KG1 (cell line): ENCODE measurements at regions not wholly inside any gene's neighbourhood (a gene's known extent, or its start where the extent isn't known, plus 50 kb on each side); places are given as distances from the start of the nearest gene placed in this dataset.

Experiments
- DNase-seq: peaks from one replicate; lab custom pipeline; 2025; lab: John Stamatoyannopoulos, UW

GRCh38 chr4:30939684-30940083 is 219.5 kb downstream of the PCDH7 start:
- no peak for DNase-seq

DNA sequence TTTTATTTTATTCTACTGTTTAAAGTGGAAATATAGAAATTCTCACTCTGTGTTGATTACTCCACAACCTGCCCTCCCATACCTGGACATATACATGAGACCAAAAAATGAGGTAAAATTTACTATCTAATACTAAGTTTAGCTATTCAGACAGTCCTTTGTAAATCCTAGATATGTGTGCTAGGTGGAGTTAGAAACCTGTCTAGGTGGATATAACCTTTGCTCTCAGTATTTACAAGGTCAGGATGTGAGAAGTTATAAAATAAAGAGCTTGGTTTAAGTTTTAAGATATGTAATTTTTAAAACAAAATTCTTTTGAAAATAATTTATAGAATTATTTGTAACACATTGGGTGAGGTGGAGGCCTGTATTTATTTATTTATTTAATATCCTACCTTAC is 221.5 kb downstream of the PCDH7 start:
- DNase-seq, result no peak

DNA sequence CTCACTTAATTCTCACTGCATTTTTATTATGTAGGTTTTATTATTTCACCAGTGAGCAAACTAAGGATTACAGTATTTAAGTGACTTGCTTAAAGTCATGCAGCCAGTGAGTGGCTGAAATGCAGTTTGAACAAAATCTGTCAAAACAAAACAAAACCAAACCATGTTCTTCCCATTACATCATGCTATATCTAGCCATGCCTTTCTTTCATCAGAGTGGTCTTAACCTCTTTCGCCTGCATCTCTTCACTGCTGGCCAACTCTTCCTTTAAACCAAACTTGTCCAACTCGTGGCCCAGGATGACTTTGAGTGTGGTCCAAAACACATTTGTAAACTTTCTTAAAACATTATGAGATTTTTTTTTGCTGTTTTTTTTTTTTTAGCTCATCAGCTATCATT is 223.2 kb downstream of the PCDH7 start:
- DNase-seq, result no peak

DNA sequence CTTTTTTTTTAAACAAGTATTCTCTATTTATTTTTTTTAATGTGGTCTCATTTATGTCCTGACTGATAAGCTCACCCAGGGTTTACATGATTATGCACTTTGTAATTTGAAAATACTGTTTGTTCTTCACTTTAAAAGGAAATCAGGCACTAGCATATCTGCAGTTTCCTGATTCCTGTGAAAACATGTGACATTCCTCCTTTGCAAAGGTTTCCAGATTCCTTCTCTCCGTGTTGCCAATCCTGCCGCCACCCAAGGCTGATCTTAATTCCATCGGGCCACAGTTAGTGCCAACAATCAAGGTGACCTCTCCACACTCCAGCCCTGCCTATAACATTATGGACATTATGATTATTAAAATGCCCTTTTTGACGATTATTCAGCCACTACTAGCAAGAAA is 225.4 kb downstream of the PCDH7 start:
- no peak for DNase-seq

- DNase-seq, result no peak
These were observed 226.1 kb downstream of the PCDH7 start for GRCh38 chr4:30946288-30946687.

DNA sequence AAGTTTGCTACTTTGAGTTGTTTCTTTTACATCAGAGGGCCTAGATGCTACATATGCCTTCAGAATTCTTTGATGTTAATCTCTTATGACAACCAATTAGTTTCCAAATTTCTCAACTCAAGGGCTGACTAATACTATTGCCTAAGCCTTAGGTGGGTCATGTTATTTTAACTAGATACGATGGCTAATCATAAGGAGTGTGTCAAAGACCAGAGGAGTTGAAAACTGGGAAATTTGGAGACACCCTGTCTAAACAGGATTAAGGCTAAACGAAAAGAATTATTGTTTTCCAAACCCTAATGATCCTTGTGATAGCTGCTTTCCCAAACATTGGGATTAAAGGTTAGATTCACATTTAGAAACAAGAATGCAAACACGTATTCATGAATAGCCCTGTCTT is 228.5 kb downstream of the PCDH7 start:
- no peak for DNase-seq

- no peak for DNase-seq
These were observed 230.6 kb downstream of the PCDH7 start for GRCh38 chr4:30950737-30951136.

GRCh38 chr4:30952526-30953219 is 232.5 kb downstream of the PCDH7 start:
- no peak for DNase-seq

- no peak for DNase-seq
These were observed 233.6 kb downstream of the PCDH7 start for GRCh38 chr4:30953799-30954198.

DNA sequence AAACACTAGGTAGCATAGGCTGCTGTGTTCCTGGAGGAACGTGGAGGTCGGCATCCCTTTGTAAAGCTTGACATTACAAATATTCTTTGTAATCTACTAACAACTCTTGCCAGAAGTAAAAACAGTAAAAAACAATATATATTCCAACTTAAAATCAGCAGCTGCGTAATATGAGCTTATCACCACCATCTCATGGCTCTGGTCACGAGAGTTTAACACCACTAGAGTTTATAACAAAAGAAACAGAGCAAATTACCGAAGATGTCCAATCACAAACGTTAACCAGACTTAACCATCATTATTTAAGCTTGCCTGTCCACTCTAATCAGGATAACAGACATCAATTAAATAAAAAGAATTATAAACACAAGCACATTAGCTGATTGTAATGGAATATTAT is 236.7 kb downstream of the PCDH7 start:
- DNase-seq, result no peak

DNA sequence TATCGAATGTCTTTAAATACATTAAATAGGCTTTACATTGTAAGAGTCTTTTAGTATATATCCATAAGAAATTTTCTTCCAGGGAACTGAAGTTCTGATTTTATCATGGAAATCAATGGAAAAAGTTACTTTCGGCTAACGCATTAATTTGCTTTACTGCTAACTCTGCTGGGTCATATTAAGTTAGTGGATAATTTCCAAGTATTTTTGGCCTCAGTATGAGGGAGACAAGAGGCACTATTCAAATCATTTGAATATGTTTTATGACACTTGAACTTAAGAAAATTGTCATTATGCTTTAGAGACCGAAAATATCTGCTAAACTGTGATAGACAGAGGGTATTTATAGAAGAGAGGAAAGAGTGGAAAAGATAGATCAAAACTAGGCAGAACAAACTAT is 237.5 kb downstream of the PCDH7 start:
- no peak for DNase-seq

DNA sequence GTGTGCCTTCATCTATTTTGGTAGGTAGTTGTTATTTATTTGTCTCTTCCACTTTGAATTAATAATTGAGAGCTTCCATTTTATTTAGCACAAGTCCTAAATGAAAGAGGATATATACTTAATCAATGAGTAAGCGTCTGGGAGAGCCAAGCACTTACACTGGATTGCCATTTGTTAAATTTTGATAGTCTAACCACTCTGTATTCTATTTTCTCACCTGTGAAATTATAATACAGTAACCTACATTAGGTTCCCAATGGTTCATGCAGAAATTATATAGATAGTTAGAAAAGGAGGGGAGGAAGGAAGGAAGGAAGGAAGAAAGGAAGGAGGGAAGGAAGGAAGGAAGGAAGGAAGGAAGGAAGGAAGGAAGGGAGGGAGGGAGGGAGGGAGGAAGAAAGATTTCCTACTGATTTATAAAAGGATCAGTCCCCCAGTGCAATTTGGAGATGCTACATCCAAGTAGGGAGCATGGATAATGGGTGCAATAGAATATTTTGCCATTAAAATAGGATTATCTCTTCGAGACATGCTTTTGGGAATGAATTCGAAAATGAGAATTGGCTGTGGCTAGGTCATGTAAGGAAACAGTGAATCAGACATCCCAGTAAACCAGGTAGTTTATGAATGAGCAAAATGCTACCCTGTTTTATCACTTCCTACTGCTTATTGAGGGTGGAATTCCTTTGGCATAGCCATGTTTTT is 239.8 kb downstream of the PCDH7 start:
- no peak for DNase-seq

GRCh38 chr4:30962939-30963338 is 242.8 kb downstream of the PCDH7 start:
- DNase-seq, result no peak

DNA sequence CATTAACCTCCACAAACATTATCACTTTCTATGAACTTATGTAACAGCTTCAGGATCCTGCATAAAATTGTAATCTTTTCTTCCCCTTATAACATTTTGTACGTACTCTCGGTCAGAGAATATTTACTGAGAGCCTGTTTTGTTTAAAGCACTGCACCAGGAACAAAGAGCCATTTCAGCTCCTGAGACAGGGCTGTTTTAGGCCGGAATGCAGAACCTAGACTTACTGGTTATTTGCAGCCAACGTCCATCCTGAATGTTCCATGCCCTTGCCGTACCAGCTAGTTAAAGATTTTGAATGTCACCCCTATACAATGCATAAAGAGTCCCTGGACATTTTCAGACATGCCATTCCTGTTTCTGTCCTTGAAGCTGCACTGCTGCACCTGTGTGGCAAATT is 248.8 kb downstream of the PCDH7 start:
- no peak for DNase-seq

DNA sequence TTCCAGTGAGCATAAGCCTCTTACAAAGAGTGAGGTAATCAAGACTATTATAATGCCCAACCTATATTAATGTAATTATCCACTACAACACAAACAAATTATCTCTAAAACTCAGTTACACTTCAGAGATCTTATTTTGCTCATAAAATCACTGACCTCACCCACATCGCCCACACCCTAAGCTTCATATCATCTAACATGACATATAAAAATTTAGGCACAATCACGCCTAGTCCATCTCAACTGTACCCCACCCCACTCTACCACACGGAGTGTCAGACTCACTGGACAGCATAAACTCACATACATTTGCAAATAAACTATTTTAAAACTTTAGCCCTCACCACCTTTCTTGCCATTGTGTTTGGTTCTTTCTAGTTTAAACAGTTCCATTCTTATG is 252.4 kb downstream of the PCDH7 start:
- no peak for DNase-seq

DNA sequence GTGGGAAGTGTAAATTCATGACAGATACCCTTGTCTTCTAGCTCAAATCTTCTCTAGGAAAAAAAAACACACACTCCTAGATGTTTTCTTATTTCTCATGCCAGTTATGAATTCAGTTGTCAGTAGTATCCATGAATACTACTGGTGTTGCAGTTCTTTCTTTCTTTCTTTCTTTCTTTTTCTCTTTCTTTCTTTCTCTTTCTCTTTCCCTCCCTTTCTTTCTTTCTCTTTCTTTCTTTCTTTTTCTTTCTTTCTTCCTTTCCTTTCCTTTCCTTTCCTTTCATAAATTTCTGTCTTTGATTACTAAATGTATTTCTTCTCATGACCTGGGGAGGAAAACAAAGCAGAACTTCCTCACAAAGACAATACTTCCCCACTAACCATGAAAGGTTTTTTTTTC is 253.8 kb downstream of the PCDH7 start:
- no peak for DNase-seq

GRCh38 chr4:30979402-30979801 is 259.2 kb downstream of the PCDH7 start:
- DNase-seq, result no peak

- no peak for DNase-seq
These were observed 269.3 kb downstream of the PCDH7 start for GRCh38 chr4:30989508-30989907.

DNA sequence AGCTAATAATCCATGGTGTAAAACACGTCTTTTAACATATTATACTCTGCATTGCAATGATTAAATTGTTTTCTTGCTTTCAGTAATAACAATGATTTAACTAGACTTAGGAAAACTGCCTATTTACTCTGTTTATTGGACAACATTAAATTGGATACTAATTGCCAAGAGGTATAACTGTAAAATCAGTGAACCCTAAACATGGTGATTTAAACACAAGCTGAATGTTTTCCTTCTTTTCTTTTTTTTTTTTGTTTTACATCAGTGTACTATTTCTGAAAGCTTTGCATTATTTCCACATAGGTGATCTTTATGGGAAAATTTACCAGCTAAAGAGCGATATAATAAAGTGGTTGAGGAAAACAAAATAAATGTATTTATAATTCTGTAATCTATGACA is 276.7 kb downstream of the PCDH7 start:
- no peak for DNase-seq

GRCh38 chr4:31005037-31005436 is 284.9 kb downstream of the PCDH7 start:
- no peak for DNase-seq

DNA sequence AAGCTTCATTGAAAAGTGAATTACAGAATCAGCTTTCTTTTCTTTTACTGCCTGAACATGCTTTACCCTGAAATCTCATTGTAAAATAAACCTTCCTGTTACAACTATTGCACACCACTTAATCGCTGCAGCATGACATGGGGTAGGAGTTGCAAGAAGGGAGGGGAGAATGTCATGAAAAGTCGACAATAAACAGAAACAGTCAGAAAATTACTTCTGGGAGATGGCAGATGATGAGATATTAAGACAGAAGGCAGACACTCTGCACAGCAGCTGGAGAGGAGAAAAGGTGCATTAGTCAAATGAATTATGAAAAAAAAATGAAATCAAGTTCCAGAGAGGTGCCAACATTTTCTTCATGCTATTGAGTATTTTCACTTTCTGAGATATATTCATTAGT is 287.7 kb downstream of the PCDH7 start:
- no peak for DNase-seq

GRCh38 chr4:31009926-31010325 is 289.8 kb downstream of the PCDH7 start:
- DNase-seq, result no peak

GRCh38 chr4:31015123-31015522 is 295.0 kb downstream of the PCDH7 start:
- DNase-seq, result no peak
